Gastrocnemius medialis (tissue), 4 donors: ENCODE measurements at regions not wholly inside any gene's neighbourhood (a gene's known extent, or its start where the extent isn't known, plus 50 kb on each side); places are given as distances from the start of the nearest gene placed in this dataset.

Source experiments
- CTCF ChIP-seq, 5 experiments: fragments of 450-650 bp in 3 of 5; fragments of 200-600 bp in 2 of 5; sonication (generic) in 2 of 5; IDR thresholded peaks in 4 of 5; conservative IDR thresholded peaks in 1 of 5; 1 replicate in 4 of 5; 2 replicates in 1 of 5; pipeline ENCODE4 v1.5.1; 2016 to 2019; ENCODE audit warnings: antibody characterized with exemption in 5 of 5, mild to moderate bottlenecking in 3 of 5, moderate library complexity in 3 of 5
- POLR2A ChIP-seq, 2 donors: fragments of 450-650 bp; IDR thresholded peaks; one replicate each; pipeline ENCODE4 v1.6.1; 2017; ENCODE audit warnings: antibody characterized with exemption in 2 of 2, mild to moderate bottlenecking in 2 of 2, moderate library complexity in 2 of 2

GRCh38 chr12:93318720-93319522 lies 58.8 kb upstream of the NUDT4 start:
- TF ChIP-seq CTCF (IDR thresholded peaks at IDR 0.05 in 4 of 5, conservative IDR thresholded peaks at IDR 0.05 in 1 of 5) (no peak), POLR2A (IDR thresholded peaks at IDR 0.05) (no peak)
